ENCODE measurements at regions not wholly inside any gene's neighbourhood (a gene's known extent, or its start where the extent isn't known, plus 50 kb on each side); places are given as distances from the start of the nearest gene placed in this dataset.

DNA sequence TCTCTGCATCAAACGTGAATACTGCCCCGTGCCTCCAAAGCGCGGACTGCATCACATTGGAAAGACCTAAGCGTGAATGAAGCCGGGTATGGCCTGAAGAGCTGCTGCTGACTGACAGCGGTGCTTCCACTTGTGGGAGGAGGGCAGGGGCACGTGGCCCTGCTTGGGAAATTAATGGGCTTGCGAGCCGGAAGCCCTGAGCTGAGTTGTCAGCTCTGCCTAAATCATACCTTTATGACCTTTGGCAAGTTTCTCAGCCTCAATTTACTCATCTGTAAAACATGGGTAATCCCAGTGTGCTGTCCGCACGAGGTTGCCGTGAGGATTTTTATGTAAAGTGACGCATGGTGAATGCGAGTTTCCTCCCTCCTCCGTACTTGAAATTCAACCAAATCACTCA, 67.0 kb upstream of the FOXQ1 start:
- H3K27ac ChIP-seq (ENCODE audit: extremely low read depth, low read depth, low read length) = no peak overlapping the region
- CTCF ChIA-PET = interaction anchor here (1.0 kb wide), 1 partner anchor 19 kb away, joined by 3 read pairs; no protein-coding TSS in a partner anchor
- peaks cover 4% of the 10 kb centered on the region; the same call in 1 of the 2 replicates for H3K4me1 ChIP-seq (ENCODE audit: control insufficient read depth, insufficient read depth, low read length)
- TF ChIP-seq TRIM28 (IDR thresholded peaks at IDR 0.05; ENCODE audit: borderline replicate concordance, low read length) (peak; percentile 61; the same call in 1 of the 2 replicates), ZNF529 (tag by site-specific recombination; IDR thresholded peaks at IDR 0.05; ENCODE audit: insufficient replicate concordance) (no peak)
- no peaks in the 10 kb centered on the region for H3K36me3 ChIP-seq (ENCODE audit: control insufficient read depth in 2 of 2, insufficient read depth in 1 of 2, low read length in 2 of 2)
- H3K4me3 ChIP-seq (ENCODE audit: low read depth, low read length) = no peak overlapping the region
- POLR2A ChIA-PET = no interaction called here
- no peaks in the 10 kb centered on the region for H3K9me3 ChIP-seq (ENCODE audit: control insufficient read depth, insufficient read depth, low read depth, low read length)

DNA sequence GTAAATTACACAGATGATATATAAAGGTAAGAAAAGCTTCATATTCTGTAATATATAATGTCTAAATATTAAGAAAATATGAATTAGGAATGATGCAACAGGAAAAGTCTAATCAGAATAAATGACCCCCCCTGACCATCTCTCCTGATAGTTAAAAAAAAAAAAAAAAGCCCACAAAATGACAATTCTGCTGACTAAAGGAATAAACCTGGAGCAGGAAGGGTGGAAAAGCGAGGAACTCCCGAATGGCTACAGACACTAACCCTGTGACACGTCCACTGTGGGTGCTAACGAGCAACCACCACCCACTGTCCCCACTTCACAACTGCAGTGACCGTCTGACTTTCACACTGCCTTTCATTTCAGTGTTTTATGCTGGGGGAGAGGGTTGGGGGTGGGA, 67.6 kb upstream of the FOXQ1 start:
- CTCF ChIA-PET = no interaction called here
- POLR2A ChIA-PET = no interaction called here
- no peaks in the 10 kb centered on the region for H3K9me3 ChIP-seq (ENCODE audit: control insufficient read depth, insufficient read depth, low read depth, low read length)
- no peak for TF ChIP-seq ZNF449 (tag by site-specific recombination; IDR thresholded peaks at IDR 0.05)
- TF ChIP-seq, protein P1, sequence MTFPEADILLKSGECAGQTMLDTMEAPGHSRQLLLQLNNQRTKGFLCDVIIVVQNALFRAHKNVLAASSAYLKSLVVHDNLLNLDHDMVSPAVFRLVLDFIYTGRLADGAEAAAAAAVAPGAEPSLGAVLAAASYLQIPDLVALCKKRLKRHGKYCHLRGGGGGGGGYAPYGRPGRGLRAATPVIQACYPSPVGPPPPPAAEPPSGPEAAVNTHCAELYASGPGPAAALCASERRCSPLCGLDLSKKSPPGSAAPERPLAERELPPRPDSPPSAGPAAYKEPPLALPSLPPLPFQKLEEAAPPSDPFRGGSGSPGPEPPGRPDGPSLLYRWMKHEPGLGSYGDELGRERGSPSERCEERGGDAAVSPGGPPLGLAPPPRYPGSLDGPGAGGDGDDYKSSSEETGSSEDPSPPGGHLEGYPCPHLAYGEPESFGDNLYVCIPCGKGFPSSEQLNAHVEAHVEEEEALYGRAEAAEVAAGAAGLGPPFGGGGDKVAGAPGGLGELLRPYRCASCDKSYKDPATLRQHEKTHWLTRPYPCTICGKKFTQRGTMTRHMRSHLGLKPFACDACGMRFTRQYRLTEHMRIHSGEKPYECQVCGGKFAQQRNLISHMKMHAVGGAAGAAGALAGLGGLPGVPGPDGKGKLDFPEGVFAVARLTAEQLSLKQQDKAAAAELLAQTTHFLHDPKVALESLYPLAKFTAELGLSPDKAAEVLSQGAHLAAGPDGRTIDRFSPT (tag by site-specific recombination; IDR thresholded peaks at IDR 0.05) = no peak
- TF ChIP-seq ZBTB1 (tag by site-specific recombination; IDR thresholded peaks at IDR 0.05) = no peak
- TF ChIP-seq ZNF202 (tag by site-specific recombination; IDR thresholded peaks at IDR 0.05; ENCODE audit: borderline replicate concordance) = no peak
- no peak for TF ChIP-seq ZNF76 (tag by site-specific recombination; IDR thresholded peaks at IDR 0.05; ENCODE audit: borderline replicate concordance, low read depth)
- TF ChIP-seq ZBTB17 (tag by site-specific recombination; IDR thresholded peaks at IDR 0.05) = no peak
- no peak for TF ChIP-seq ZNF248 (tag by site-specific recombination; IDR thresholded peaks at IDR 0.05)
- TF ChIP-seq ZNF148 (tag by site-specific recombination; IDR thresholded peaks at IDR 0.05; ENCODE audit: borderline replicate concordance) = no peak
- no peak for TF ChIP-seq ZNF184 (tag by site-specific recombination; IDR thresholded peaks at IDR 0.05)
- no peak for TF ChIP-seq ZNF549 (tag by site-specific recombination; IDR thresholded peaks at IDR 0.05)
- no peak overlapping the region for H3K4me3 ChIP-seq (ENCODE audit: low read depth, low read length)
- H3K36me3 ChIP-seq (ENCODE audit: control insufficient read depth in 2 of 2, insufficient read depth in 1 of 2, low read length in 2 of 2) = no peaks in the 10 kb centered on the region
- peaks cover 4% of the 10 kb centered on the region; the same call in 1 of the 2 replicates for H3K4me1 ChIP-seq (ENCODE audit: control insufficient read depth, insufficient read depth, low read length)
- no peak overlapping the region for H3K27ac ChIP-seq (ENCODE audit: extremely low read depth, low read depth, low read length)

- Histone ChIP-seq H3K4me1 (ENCODE audit: control insufficient read depth, insufficient read depth, low read length) (peaks cover 4% of the 10 kb centered on the region; the same call in 1 of the 2 replicates), H3K9me3 (ENCODE audit: control insufficient read depth, insufficient read depth, low read depth, low read length) (no peaks in the 10 kb centered on the region), H3K27ac (ENCODE audit: extremely low read depth, low read depth, low read length) (no peak overlapping the region; the same call in 1 of the 2 replicates), H3K36me3 (ENCODE audit: control insufficient read depth in 2 of 2, insufficient read depth in 1 of 2, low read length in 2 of 2) (no peaks in the 10 kb centered on the region), H3K4me3 (ENCODE audit: low read depth, low read length) (no peak overlapping the region)
- ChIA-PET POLR2A (no interaction called here), CTCF (no interaction called here)
- TF ChIP-seq MEIS1 (CRISPR knock-in tag; IDR thresholded peaks at IDR 0.05; ENCODE audit: borderline replicate concordance) = no peak
- no peak for TF ChIP-seq TCF7L2 (IDR thresholded peaks at IDR 0.05; ENCODE audit: borderline replicate concordance, low read depth, low read length)
- TF ChIP-seq TRIM28 (IDR thresholded peaks at IDR 0.05; ENCODE audit: borderline replicate concordance, low read length) = no peak
- TF ChIP-seq ZNF529 (tag by site-specific recombination; IDR thresholded peaks at IDR 0.05; ENCODE audit: insufficient replicate concordance) = no peak
- no peak for TF ChIP-seq ZNF302 (tag by site-specific recombination; IDR thresholded peaks at IDR 0.05; ENCODE audit: low read depth)
- TF ChIP-seq ZNF629 (tag by site-specific recombination; IDR thresholded peaks at IDR 0.05) = no peak
- TF ChIP-seq ZNF544 (tag by site-specific recombination; IDR thresholded peaks at IDR 0.05) = no peak
- no peak for TF ChIP-seq BCL11B (tag by site-specific recombination; IDR thresholded peaks at IDR 0.05; ENCODE audit: low read depth)
- no peak for TF ChIP-seq ZNF138 (tag by site-specific recombination; IDR thresholded peaks at IDR 0.05; ENCODE audit: borderline replicate concordance)
- TF ChIP-seq, protein P2, sequence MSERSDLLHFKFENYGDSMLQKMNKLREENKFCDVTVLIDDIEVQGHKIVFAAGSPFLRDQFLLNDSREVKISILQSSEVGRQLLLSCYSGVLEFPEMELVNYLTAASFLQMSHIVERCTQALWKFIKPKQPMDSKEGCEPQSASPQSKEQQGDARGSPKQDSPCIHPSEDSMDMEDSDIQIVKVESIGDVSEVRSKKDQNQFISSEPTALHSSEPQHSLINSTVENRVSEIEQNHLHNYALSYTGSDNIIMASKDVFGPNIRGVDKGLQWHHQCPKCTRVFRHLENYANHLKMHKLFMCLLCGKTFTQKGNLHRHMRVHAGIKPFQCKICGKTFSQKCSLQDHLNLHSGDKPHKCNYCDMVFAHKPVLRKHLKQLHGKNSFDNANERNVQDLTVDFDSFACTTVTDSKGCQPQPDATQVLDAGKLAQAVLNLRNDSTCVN (tag by site-specific recombination; optimal IDR thresholded peaks at IDR 0.05) = no peak
- no peak for TF ChIP-seq ZBTB8A (tag by site-specific recombination; IDR thresholded peaks at IDR 0.05)
- TF ChIP-seq ZNF843 (tag by site-specific recombination; IDR thresholded peaks at IDR 0.05) = no peak
- TF ChIP-seq, protein P3, sequence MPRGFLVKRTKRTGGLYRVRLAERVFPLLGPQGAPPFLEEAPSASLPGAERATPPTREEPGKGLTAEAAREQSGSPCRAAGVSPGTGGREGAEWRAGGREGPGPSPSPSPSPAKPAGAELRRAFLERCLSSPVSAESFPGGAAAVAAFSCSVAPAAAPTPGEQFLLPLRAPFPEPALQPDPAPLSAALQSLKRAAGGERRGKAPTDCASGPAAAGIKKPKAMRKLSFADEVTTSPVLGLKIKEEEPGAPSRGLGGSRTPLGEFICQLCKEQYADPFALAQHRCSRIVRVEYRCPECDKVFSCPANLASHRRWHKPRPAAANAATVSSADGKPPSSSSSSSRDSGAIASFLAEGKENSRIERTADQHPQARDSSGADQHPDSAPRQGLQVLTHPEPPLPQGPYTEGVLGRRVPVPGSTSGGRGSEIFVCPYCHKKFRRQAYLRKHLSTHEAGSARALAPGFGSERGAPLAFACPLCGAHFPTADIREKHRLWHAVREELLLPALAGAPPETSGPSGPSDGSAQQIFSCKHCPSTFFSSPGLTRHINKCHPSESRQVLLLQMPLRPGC (tag by site-specific recombination; IDR thresholded peaks at IDR 0.05) = no peak
Observed at GRCh38 chr6:1242446-1242845, 69.5 kb upstream of the FOXQ1 start.
